Stimulated activated naive CD4-positive, alpha-beta T cell (primary cell): ENCODE measurements at regions not wholly inside any gene's neighbourhood (a gene's known extent, or its start where the extent isn't known, plus 50 kb on each side); places are given as distances from the start of the nearest gene placed in this dataset.

Experiments used
- DNase-seq, 6 experiments: peaks; one replicate each; lab custom pipeline; 2025; lab: John Stamatoyannopoulos, UW

DNA sequence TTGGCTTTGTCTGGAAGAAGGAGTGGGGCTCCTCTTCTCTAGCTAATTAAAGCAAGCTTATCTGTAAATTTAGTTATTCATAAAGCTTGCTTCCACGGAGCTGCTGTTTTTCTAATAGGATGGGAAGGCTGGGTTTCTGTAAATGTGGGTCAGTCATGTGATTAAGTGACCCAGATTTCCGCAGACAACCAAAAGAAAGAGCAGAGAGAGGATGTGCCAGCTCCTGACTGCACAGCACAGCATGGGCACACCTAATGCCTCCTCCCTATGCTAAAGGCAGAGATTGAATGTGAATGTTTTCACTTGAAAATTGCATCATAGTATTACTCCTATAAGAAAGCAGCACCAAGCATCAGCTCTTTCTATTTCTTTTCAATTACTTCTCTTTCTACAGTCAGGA, 160.2 kb downstream of the FAT3 start:
- DNase-seq: no peak

DNA sequence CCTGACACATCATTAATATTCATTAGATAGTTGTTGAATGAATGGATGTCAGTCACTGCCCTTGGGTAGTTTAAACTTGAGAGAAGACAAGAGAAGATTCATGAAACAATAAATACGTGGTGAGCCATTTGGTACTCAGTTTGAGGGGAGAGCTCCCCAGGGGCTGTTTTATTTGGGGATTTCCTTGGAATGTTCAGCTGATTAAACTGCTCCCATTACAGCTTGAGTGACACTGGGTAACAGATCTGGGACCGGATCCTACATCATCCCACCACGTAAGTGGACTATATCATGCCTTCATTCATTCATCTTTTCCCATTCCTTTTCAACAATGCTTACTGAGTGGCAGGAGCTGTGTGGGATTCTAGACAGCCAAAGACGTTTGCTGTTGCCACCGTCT, 162.0 kb downstream of the FAT3 start:
- no peak for DNase-seq

DNA sequence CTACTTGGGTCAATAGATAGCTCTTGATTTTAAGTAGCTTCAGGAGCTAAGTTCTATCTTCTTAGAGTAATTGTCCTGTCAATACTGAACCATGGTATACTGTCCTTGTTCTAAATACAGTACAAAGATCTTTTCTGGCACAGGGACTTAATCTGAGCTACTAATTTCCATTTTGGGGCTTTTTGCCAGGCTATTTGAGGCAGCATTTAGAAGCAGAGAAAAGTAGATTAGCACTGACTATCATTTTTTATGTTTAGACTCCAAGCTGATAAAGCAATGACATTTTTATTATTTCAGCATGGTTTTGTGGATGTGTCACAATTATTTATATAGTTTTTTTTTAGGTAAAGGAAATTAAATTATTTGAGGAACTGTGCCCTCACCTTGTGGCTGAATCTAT, 163.2 kb downstream of the FAT3 start:
- DNase-seq: no peak

DNA sequence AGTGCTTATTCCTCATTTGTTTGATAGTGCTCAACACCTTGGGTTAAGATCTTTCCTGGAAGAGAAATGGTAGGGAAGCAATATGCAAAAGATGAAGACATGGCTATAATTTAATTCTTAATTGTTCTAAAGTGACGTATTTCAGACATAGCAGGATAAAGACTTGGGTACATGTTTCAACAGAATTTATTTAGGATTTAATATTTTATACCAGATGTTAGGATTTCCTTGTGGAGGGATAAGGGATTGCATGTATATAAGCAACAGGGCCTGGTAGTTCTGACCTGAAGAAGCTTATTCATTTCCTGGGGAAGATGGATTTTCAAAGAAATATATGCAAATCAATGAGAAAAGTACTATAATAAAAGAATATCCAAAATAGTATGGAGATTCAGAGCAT, 163.8 kb downstream of the FAT3 start:
- DNase-seq: no peak

DNA sequence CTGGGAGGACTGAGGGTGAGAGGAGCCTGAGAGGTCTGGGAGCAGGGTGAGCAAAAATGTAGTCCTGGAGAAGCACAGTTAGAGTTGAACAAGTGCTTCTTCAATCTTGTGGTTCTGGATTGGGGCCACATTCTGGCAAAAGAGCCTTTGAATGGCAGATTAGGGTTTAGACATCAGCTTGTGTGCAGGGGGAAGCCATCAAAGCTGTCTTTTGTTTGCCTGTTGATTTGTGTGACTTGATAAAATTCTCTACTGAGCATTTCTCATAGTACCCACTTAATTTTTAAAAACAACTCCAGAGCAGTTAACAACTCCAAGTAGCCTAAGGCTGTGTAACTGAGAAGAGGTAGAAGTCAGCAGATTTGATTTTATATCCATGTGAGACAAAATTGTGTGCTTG, 166.2 kb downstream of the FAT3 start:
- DNase-seq: no peak

DNA sequence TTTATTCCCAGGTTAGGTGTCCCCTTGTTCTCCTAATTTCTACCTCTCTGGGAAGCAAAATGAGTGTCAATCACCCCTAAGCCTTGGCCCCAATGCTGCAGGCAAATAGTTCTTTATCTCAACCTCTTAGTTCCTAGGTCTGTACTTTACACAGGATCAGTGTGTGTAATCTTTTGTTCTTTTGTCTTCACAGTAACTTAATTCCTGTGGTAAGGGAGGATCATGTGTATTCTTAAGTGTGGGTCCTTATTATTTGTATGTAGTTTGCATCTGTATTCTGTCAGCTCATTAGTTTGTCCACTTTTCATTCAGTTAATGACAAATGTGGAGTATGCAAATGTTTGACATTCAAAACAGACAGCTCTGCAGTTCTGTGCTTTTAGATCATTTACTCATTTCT, 166.7 kb downstream of the FAT3 start:
- no peak for DNase-seq

DNA sequence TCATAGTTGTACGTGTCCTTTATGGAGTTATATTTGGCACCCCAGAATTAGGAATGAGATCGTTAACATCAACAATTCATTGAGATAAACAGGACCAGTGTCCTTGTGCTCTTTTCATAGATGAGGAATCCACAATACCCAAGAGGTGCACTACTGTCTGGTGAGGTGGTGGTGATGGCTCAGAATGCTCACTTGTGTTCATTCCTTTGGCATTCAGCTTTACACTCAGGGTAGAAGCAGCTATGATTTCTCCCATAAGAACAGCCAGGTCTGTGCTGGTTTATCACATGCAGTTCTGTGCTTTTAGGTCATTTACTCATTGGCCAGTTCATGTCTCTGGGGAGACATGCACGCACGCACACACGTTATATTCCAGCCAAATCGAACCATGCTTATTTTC, 167.2 kb downstream of the FAT3 start:
- no peak for DNase-seq

DNA sequence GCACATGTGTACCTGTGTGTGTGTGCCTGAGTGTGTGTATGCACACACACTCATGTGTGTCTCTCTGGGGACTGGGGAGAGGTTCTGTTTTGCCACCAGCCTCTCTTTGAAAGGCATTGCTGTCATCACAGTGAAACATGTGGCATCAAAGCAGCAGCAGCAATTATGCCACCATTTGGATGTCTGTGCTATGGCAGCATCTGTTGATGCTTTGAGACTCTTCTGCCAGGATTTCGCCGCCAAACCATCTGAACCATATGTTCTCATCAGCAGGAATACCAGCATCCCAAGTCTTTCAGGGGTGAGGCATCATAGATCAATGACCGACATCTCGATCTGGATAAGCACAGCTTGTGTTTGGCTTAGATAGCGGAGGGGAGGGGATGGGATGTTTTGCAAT, 168.6 kb downstream of the FAT3 start:
- DNase-seq: no peak

DNA sequence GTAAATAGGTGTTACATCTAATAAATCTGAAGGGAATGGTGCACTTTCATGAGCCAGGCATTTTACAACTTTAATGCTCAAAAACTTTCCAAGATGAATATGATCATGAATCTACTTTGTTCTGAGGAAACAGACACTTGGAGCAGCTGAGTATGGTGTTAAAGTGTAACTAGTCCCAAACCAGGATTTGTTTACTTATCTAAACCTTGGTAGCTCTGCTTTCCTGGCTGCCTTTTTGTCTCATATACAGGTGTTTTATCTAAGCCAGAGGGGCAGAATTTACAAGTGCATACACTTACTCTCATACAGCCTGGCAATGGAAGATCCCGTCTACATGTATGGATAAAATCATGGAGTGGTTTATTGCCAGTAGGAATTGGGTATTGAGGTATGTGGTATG, 171.5 kb downstream of the FAT3 start:
- no peak for DNase-seq

DNA sequence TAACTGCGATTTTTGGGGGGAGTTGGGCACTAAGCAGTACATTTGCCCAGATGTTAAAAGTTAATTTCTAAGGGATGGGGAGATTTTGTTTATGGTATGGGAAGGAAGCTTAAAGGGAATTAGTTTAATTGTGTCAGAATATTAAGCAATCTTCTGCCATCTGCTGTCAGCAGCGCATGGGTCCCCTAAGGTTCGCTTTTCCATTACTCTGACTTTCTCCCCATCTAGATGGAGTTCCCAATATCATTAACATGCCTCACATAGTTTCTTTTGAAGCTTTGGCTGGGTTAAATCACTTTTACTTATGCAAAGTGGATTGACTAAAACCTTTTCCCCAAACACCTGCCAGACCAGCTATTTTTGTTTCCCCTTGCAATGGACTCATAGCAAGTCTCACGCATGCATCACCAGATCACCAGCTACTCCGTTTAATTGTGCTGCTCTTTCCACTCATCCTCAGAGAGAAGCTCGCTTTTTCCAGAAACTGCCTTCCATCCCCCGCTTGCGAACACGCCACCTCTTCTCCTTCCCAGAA, 172.7 kb downstream of the FAT3 start:
- DNase-seq: no peak

DNA sequence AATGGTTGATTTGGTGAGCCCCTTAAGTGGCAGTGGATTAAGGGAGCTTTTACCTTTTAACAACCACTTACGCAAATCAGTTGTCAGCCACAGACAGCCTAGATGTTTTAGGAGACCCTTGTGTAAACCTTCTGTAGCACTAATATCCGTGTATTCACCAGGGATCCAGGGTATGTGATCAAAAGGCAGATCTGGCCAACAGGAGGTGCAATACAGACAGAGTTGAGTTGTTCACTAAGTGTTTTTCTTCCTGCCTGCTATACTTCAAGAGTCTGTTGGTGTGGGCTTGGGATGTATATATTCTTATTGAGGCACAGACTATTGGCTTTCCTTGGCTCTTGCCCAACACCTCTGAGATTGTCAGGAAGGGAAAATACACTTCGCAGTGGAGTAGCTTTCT, 175.1 kb downstream of the FAT3 start:
- no peak for DNase-seq

DNA sequence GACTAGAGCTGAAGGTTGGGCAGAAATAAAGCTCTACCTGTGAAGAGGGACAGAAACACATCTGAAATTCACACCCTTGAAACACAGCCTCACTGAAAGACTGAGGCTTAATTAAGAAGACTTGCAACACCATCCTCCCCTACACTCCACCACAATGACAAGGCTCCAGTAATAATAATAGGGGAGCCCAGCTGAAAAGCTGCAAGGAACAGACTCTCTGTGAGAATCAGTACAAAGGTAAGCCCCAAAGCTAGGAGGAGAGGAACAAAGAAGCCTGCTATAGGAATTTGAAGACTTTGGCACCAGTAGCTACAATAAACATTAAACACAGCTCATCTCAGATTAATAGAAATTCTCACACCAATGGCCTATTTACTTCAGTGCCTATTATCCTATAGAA, 176.9 kb downstream of the FAT3 start:
- no peak for DNase-seq

DNA sequence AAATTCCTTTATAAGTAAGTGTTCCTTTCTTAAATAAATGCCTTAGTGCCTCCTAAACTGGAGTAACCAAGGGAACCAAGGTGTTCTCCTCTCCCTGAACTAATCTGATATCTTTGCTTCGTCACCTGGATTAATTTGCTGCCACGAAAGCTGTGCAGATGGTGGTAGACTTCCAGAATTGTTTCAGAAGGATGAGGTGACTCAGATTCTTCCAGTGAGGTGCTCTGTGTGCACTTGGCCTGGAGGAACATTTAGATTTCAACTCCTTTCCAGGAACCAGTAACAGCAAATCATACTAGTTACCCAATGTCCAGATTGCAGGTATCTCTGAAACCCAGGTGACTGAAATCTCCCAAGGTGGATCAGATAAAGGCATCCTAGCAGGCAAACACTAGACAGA, 181.9 kb downstream of the FAT3 start:
- no peak for DNase-seq

DNA sequence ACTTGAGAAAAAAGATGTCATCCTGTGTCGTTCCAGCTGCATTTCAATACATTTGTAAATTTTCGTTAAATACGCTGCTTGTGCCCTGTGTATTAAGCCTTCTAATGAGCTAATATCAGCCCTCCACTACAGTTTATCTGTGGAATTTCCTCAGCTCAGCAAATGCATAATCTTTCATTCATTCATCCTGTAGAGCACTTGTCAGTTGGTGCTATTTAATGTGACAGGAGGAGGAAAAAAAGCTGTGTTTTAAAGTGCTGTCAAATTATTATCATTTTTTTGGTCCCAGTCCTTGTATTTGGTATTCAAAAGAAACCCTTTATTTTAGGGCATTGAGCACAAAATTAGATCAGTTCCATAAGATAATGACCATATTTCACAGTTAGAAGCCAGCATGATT, 184.7 kb downstream of the FAT3 start:
- DNase-seq: no peak

DNA sequence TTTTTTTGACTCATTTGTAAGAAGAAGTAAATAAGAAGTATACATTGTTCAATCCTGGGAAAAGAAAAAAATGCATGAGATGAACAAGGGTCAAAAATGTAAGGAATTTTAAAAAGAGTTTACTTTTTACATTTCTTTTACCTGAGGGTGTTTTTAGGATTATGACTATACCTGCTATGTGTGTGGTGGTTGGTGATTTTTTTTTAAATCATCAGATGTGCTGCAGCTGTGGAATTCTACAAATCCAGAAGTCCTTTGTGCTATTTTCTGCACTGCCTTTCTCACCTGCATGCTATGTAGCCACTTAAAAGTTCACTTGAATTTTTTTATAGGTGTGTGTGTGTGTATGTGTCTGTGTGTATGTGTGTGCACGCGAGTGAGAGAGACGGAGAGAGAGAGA, 185.3 kb downstream of the FAT3 start:
- no peak for DNase-seq

DNA sequence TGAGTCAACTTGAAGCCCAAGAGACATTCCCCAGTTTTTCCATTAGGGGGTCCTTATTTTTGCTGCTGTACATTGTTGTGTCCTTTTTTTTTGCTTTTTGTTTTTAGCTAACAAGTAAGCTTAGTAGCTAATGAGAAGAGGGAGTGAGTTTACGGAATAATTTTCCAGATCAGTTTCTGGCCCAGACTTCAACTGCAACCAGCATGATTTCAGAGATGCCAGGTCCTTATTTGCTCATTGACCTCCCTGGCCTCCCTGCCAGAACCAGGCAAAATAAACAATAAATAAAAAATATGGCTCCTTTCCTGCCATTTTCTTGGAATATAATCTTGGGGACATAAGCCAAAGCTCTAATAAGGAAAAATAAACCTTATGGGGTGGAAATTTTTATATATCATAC, 185.9 kb downstream of the FAT3 start:
- no peak for DNase-seq

DNA sequence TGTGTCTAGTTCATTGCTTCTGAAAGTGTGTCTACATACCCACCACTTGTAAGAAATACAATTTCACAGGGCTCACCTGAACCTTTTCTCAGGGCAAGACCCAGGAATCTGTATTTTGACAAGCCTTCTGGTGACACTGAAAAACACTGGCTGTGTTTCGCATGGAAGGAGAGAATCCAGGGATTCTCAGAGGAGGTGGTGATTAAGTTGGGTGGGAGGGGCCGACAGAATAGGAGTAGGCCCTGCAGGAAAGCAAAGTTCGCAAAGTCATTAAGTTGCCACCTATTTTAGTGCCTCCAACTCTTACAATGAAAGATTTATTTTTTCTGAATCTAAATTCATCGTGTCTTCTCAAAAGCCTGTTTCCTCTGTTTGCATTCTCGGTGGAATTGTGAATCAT, 186.8 kb downstream of the FAT3 start:
- no peak for DNase-seq

DNA sequence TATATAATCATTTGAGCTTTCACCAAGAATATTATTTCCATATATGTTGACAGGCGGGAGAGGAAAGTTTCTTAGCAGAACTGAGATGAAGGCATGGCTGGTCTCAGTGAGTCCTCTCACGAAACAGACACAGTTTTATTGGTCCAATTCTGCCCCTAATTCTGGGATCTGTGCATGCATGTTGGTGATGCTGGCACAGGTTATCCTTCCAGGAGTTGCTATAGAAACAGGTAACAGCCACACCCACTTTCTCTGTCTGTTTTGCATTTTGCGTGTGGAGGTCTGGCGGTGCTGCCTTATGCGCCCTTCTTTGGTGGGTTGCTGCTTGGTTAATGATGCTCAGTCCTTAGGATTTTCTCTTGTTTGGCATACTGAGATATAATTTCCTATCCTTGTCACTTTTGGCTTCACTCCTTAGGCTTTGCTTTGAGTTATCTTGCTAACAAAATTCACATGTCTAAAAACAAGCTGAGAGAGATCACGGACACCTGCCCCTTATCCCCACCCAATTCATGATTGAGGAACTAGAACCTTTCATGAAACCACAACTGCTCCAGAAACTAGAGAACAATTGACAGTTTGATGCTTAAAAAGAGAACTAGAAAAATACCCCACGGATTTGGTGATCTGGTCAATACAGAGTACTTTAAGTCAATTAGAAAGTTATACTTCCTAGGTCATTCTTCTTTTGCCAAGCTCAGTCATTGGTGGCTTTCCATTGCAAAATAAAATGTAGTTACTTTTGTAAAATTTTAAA, 189.3 kb downstream of the FAT3 start:
- no peak for DNase-seq

DNA sequence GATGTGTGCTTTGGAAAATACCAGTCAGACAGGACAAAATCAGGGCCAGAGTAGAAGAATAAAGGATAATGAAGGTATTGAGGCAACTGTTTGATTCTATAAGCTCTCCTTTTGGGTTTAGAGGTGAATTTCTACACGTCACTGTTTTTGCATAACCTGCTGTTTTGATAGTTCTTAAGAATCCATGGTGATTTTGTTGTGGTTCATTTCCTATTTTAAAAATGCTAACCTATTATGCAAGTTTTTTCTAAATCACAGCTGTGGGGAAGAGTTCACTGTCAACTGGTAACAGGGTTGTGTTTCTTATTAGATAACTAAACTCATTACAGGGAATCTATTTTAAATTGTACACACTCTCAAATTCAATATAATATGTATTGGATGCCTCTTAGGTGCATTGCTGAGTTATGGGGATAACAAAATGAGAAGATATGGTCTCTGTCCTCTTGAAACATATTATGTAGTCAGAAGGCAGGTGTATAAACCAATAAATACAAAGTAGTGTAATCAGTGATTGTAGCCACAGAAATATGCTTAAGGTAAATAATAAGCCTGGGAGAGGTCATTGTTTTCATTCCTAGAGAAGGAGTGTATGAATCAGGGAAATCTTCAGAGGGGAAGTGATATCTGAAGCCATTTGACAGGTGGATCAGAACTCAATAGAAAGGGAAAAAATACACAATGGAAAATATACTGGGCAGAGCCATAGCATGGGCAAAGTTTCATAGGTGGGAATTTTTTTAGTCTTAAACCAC, 192.5 kb downstream of the FAT3 start:
- DNase-seq: no peak

DNA sequence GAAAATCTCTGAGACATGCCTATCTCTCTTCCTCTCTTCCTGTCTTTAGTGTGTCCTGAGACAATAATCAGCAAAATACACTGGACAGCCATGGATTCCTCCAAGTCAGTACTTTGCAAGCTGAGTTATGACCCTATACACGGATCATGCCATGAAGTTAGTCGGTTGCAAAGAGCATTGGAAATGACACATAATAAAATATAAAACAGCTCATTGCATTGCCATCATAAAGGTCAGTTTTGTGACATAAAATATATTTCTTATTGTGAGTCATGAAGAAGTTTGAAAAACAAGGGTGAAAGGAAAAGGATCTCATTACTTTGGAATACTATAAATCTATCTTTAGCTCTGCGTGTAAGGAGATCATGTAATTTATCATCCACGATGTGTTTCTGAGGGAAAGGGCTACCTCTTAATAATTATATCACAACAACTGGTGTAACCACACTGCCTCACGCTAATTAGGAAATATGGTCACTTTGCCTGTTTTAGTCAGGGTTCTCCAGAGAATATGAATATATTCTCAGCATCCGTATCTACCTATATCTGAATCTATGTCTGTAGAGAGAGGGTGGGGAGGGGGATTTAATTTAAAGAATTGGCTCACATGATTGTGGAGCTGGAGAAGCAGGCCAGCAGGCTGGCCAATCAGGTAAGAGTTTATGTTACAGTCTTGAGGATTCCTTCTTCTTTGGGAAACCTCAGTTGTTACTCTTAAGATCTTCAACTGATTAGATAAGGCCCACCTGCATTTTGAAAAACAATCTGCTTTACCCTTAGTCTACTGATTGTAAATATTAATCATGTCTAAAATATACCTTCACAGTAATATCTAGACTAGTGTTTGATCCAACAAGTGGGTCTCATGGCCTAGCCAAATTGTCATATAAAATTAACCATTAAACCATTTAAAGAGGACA, 198.8 kb downstream of the FAT3 start:
- DNase-seq: no peak

DNA sequence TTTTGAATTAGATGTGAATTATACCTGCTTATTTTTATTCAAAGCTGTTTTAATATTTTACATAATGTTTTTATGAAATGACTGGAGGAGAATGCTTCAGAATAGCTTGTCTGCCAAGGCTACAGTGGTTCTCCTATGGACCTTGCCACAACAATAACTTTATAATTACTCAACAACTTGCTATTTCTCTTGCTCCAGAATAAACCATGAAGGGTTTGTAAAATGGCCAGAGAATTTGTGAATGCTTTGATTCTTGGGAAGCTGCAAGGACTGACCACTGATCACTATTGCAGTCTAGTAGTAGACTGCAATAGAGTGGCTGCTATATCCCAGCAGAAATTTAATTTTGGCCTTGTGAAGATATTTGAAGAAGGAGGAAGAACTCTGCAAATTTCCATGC, 199.7 kb downstream of the FAT3 start:
- no peak for DNase-seq

DNA sequence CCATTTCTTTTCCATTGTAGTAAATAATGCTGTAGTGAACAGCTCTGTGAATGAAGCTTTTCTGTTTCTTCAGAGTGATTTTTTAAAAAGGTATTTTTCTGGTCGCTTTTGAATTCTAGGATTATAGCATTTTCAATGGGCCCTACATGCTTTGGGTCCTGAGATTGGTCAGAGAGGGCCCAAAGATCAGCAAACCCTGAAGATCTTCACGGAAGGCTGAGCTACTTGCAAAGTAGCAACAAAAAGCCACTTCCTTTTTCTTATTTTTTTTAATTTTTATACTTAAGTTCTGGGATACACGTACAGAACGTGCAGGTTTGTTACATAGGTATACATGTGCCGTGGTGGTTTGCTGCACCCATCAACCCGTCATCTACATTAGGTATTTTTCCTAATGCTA, 200.5 kb downstream of the FAT3 start:
- DNase-seq: no peak

DNA sequence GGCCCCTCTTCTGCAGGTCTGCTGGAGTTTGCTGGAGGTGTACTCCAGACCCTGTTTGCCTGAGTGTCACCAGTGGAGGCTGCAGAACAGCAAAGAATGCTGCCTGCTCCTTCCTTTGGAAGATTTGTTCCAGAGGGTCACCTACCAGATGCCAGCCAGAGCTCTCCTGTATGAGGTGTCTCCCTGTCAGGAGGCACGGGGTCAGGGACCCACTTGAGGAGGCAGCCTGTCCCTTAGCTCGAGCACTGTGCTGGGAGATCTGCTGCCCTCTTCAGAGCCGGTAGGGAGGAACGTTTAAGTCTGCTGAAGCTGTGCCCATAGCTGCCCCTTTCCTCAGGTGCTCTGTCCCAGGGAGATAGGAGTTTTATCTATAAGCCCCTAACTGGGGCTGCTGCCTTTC, 207.9 kb downstream of the FAT3 start:
- DNase-seq: no peak
